ENCODE measurements at regions not wholly inside any gene's neighbourhood (a gene's known extent, or its start where the extent isn't known, plus 50 kb on each side); places are given as distances from the start of the nearest gene placed in this dataset.

GRCh38 chr3:171976526-171976925, 62.9 kb upstream of the FNDC3B start:
- Histone ChIP-seq H3K27me3 (ENCODE audit: insufficient read depth, poor library complexity, severe bottlenecking) (no peaks in the 10 kb centered on the region), H3K27ac (replicated peaks) (peak overlapping the region; percentile 93), H3K4me3 (replicated peaks; ENCODE audit: insufficient read depth, low read length) (peak overlapping the region; percentile 37)
- TF ChIP-seq REST (IDR thresholded peaks at IDR 0.05; ENCODE audit: insufficient replicate concordance, low read depth) (no peak), GABPA (IDR thresholded peaks at IDR 0.05; ENCODE audit: low read depth) (no peak)
- DNase-seq (ENCODE audit: low read depth in 1 of 2, low spot score in 1 of 2) = peak in 1 of 2 experiments; percentile 25

- DNase-seq (ENCODE audit: low read depth in 1 of 2, low spot score in 1 of 2) = peak; percentile 39 to 61
- TF ChIP-seq GABPA (IDR thresholded peaks at IDR 0.05; ENCODE audit: low read depth) = no peak
- TF ChIP-seq SPI1 (IDR thresholded peaks at IDR 0.05; ENCODE audit: borderline replicate concordance, low read depth) = no peak
- no peak for TF ChIP-seq CTCF (IDR thresholded peaks at IDR 0.05; ENCODE audit: insufficient read depth, low read length)
- no peak for TF ChIP-seq REST (IDR thresholded peaks at IDR 0.05; ENCODE audit: insufficient replicate concordance, low read depth)
- no peak for TF ChIP-seq POLR2AphosphoS5 (IDR thresholded peaks at IDR 0.05; ENCODE audit: low read depth)
- H3K4me3 ChIP-seq (replicated peaks; ENCODE audit: insufficient read depth, low read length) = no peak overlapping the region
- peak overlapping the region; percentile 93 for H3K27ac ChIP-seq (replicated peaks)
- no peaks in the 10 kb centered on the region for H3K27me3 ChIP-seq (ENCODE audit: insufficient read depth, poor library complexity, severe bottlenecking)
These were observed 61.9 kb upstream of the FNDC3B start for GRCh38 chr3:171977441-171977840.

DNA sequence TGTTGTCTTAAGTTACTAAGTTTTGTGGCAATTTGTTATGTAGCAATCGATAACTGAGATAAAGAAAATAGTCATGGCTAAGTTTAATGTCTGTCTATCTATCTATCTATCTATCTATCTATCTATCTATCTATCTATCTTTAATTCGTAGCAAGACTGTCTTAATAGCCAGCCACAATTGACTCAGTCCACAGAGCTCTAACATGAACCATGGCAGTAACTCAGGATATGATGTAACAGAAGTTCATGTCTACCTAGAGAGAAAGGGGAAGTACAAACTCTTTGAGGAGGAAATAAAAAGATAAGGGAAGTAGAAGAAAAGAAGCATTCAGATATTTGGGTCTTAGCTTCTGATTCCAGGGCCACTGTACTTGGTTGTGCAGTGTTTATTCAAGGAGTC, 61.5 kb upstream of the FNDC3B start:
- H3K4me3 ChIP-seq (replicated peaks; ENCODE audit: insufficient read depth, low read length) = no peak overlapping the region
- no peaks in the 10 kb centered on the region for H3K27me3 ChIP-seq (ENCODE audit: insufficient read depth, poor library complexity, severe bottlenecking)
- peak overlapping the region; percentile 93 for H3K27ac ChIP-seq (replicated peaks)
- DNase-seq (ENCODE audit: low read depth in 1 of 2, low spot score in 1 of 2) = peak; percentile 68 to 93
- TF ChIP-seq GABPA (IDR thresholded peaks at IDR 0.05; ENCODE audit: low read depth) = no peak
- no peak for TF ChIP-seq REST (IDR thresholded peaks at IDR 0.05; ENCODE audit: insufficient replicate concordance, low read depth)
- TF ChIP-seq POLR2AphosphoS5 (IDR thresholded peaks at IDR 0.05; ENCODE audit: low read depth) = no peak
- TF ChIP-seq SPI1 (IDR thresholded peaks at IDR 0.05; ENCODE audit: borderline replicate concordance, low read depth) = peak; percentile 88

- TF ChIP-seq REST (IDR thresholded peaks at IDR 0.05; ENCODE audit: insufficient replicate concordance, low read depth) = no peak
- TF ChIP-seq POLR2AphosphoS5 (IDR thresholded peaks at IDR 0.05; ENCODE audit: low read depth) = peak; percentile 48
- H3K27ac ChIP-seq (replicated peaks) = peak overlapping the region; percentile 93
- no peaks in the 10 kb centered on the region for H3K27me3 ChIP-seq (ENCODE audit: insufficient read depth, poor library complexity, severe bottlenecking)
- DNase-seq (ENCODE audit: low read depth in 1 of 2, low spot score in 1 of 2) = peak in 1 of 2 experiments; percentile 33
- H3K4me3 ChIP-seq (replicated peaks; ENCODE audit: insufficient read depth, low read length) = no peak overlapping the region
These were observed 61.0 kb upstream of the FNDC3B start for GRCh38 chr3:171978390-171978789.

All from HL-60 (cell line).